ENCODE measurements at regions not wholly inside any gene's neighbourhood (a gene's known extent, or its start where the extent isn't known, plus 50 kb on each side); places are given as distances from the start of the nearest gene placed in this dataset.
"Not testable (repeated sequence)": the region's sequence is repeated elsewhere in the genome, so short reads cannot be mapped to it uniquely, and the experiment has no call there.

DNA sequence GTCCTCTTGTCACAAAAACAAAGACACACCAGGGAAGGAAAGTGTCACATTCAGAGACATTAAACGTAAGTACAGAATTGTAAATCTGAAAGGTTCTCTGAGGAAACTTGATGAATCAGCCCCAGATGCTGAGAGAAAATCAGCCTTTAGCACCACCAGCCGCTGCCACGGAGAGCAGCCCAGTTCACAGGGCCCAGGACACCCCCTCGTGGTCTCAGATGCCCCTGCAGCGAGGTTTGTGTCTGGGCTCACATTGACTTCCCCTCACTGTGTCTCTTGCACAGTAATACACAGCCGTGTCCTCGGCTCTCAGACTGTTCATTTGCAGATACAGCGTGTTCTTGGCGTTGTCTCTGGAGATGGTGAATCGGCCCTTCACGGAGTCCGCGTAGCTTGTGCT is 1283.8 kb downstream of the TMEM121 start:
- H2BK12ac ChIP-seq (ENCODE audit: low read length); H2AK5ac ChIP-seq (ENCODE audit: low read length); H3K23ac ChIP-seq (ENCODE audit: low read length); H3K27ac ChIP-seq (ENCODE audit: low read depth, low read length); H3K4me3 ChIP-seq (ENCODE audit: low read depth, low read length); H4K91ac ChIP-seq (ENCODE audit: low read depth, low read length); H3K79me1 ChIP-seq (ENCODE audit: low read length); H3K36me3 ChIP-seq (ENCODE audit: control insufficient read depth in 1 of 2, insufficient read depth in 2 of 2, low read length in 2 of 2); H4K12ac ChIP-seq (ENCODE audit: low read depth, low read length); H3K4ac ChIP-seq (ENCODE audit: low read depth, low read length); H2AFZ ChIP-seq (ENCODE audit: insufficient read depth, low read length, poor library complexity); H2BK5ac ChIP-seq (ENCODE audit: low read depth, low read length, poor library complexity); H4K8ac ChIP-seq (ENCODE audit: low read depth, low read length); H3K9ac ChIP-seq (ENCODE audit: low read length); H3K4me2 ChIP-seq (ENCODE audit: low read length); H2BK120ac ChIP-seq (ENCODE audit: insufficient read depth, low read length, poor library complexity); H3K79me2 ChIP-seq (ENCODE audit: control insufficient read depth, insufficient read depth, low read length, poor library complexity); H3K14ac ChIP-seq (ENCODE audit: low read length); H3K4me1 ChIP-seq (ENCODE audit: control insufficient read depth in 1 of 2, insufficient read depth in 2 of 2, low read length in 2 of 2); H3K27me3 ChIP-seq (ENCODE audit: insufficient read depth, low read length); H3K18ac ChIP-seq (ENCODE audit: low read length); DNase-seq: not testable (repeated sequence)
- no CpG with 5 or more reads among the region's 13 CpGs for WGBS (ENCODE audit: extremely low coverage, insufficient coverage, insufficient read length)
- peaks cover 35% of the 10 kb centered on the region for H3K9me3 ChIP-seq (ENCODE audit: insufficient read depth, low read depth, low read length)

DNA sequence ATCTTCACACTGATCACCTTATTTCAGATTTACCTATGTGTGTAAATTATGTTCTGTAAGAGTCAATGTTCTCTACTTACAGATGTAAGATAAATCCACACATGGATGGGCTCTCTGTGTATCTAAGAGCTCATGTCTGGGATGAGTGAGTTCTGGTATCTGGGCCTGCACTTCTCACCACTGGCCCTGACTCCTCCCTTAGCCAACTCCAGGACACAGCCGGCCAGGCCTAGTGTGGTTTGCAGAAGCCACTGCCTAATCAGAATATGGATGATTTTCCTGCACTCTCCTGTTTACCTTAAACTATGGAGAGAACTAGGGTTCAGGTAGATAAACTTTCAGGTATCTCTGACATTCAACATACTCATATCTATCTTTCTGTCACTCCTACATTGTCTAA is 1284.8 kb downstream of the TMEM121 start:
- H3K79me1 ChIP-seq (ENCODE audit: low read length): no peaks in the 10 kb centered on the region
- H3K4me3 ChIP-seq (ENCODE audit: low read depth, low read length): no peak overlapping the region
- H3K4me2 ChIP-seq (ENCODE audit: low read length): no peak overlapping the region
- H4K8ac ChIP-seq (ENCODE audit: low read depth, low read length): no peak overlapping the region
- no CpG with 5 or more reads among the region's 1 CpG for WGBS (ENCODE audit: extremely low coverage, insufficient coverage, insufficient read length)
- no peak overlapping the region for H3K9ac ChIP-seq (ENCODE audit: low read length)
- no peak overlapping the region for H3K23ac ChIP-seq (ENCODE audit: low read length)
- H4K91ac ChIP-seq (ENCODE audit: low read depth, low read length): no peak overlapping the region
- no peaks in the 10 kb centered on the region for H3K36me3 ChIP-seq (ENCODE audit: control insufficient read depth in 1 of 2, insufficient read depth in 2 of 2, low read length in 2 of 2)
- H3K9me3 ChIP-seq (ENCODE audit: insufficient read depth, low read depth, low read length): peaks cover 33% of the 10 kb centered on the region
- no peak overlapping the region for H3K4ac ChIP-seq (ENCODE audit: low read depth, low read length)
- no peak overlapping the region for H2AFZ ChIP-seq (ENCODE audit: insufficient read depth, low read length, poor library complexity)
- H3K14ac ChIP-seq (ENCODE audit: low read length): no peak overlapping the region
- no peaks in the 10 kb centered on the region for H3K4me1 ChIP-seq (ENCODE audit: control insufficient read depth in 1 of 2, insufficient read depth in 2 of 2, low read length in 2 of 2)
- DNase-seq: no peak
- H3K27ac ChIP-seq (ENCODE audit: low read depth, low read length): no peak overlapping the region
- no peak overlapping the region for H2BK120ac ChIP-seq (ENCODE audit: insufficient read depth, low read length, poor library complexity)
- H2BK5ac ChIP-seq (ENCODE audit: low read depth, low read length, poor library complexity): no peak overlapping the region
- no peak overlapping the region for H2AK5ac ChIP-seq (ENCODE audit: low read length)
- no peaks in the 10 kb centered on the region for H3K27me3 ChIP-seq (ENCODE audit: insufficient read depth, low read length)
- no peak overlapping the region for H3K18ac ChIP-seq (ENCODE audit: low read length)
- no peaks in the 10 kb centered on the region for H3K79me2 ChIP-seq (ENCODE audit: control insufficient read depth, insufficient read depth, low read length, poor library complexity)
- no peak overlapping the region for H2BK12ac ChIP-seq (ENCODE audit: low read length)
- H4K12ac ChIP-seq (ENCODE audit: low read depth, low read length): no peak overlapping the region

DNA sequence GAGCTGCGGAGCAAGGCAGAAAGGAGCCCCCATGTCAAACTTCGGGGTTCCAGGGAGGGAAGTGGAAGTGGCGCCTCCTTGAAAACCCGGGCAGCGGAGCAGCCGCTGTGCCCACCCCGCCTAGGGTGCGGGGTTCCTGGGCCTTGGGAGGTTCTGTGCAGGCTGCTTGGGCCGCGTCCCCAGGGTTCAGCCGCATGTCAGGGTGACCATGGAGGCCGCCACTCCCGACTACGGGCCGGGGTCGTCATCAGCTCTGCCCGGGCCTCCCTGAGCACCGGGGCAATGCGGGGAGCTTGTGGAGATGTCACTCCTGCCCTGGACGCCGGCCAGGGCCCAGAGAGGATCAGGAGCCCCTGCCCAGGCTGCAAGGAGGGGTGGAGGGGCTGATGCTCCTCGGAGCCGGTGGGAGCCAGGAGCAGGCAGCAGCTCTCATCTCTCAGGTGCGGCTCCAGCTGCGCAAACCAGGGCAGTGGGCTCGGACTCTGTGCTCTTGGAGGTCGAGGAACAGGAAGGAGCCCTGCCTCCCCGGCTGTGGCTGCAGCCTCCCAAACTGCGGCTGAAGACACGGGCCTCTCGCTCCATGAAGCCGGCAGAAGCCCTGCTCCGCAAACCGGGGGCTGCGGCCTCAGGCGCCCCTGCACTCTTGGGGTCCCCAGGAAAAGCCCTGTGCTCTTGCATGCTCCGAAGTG is 1286.5 kb downstream of the TMEM121 start:
- no peak overlapping the region for H3K23ac ChIP-seq (ENCODE audit: low read length)

DNA sequence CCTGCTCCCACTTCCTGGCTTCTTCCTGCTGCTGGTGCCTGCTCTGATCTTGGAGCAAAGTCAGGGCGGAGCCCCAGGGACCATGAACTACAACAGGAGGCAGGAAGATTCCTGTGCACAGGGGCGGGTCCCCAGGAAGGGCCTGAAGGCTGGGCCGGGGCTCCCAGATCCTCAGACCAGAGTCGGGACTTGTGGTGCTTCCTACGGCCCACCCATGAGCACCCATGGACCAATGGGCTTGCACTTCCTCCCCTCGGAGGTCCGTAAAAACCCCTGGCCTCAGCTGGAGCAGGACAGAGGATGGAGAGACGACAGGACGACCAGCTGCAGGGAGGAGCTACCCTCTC is 1287.1 kb downstream of the TMEM121 start:
- Histone ChIP-seq H3K9me3 (ENCODE audit: insufficient read depth, low read depth, low read length) (peaks cover 27% of the 10 kb centered on the region), H3K9ac (ENCODE audit: low read length) (no peak overlapping the region), H4K12ac (ENCODE audit: low read depth, low read length) (no peak overlapping the region), H3K4ac (ENCODE audit: low read depth, low read length) (no peak overlapping the region), H3K79me1 (ENCODE audit: low read length) (no peaks in the 10 kb centered on the region), H3K4me3 (ENCODE audit: low read depth, low read length) (no peak overlapping the region), H3K36me3 (ENCODE audit: control insufficient read depth in 1 of 2, insufficient read depth in 2 of 2, low read length in 2 of 2) (no peaks in the 10 kb centered on the region), H2BK120ac (ENCODE audit: insufficient read depth, low read length, poor library complexity) (no peak overlapping the region), H2BK12ac (ENCODE audit: low read length) (no peak overlapping the region), H3K27me3 (ENCODE audit: insufficient read depth, low read length) (no peaks in the 10 kb centered on the region), H4K8ac (ENCODE audit: low read depth, low read length) (no peak overlapping the region), H3K27ac (ENCODE audit: low read depth, low read length) (no peak overlapping the region), H3K79me2 (ENCODE audit: control insufficient read depth, insufficient read depth, low read length, poor library complexity) (no peaks in the 10 kb centered on the region), H2BK5ac (ENCODE audit: low read depth, low read length, poor library complexity) (no peak overlapping the region), H3K4me1 (ENCODE audit: control insufficient read depth in 1 of 2, insufficient read depth in 2 of 2, low read length in 2 of 2) (no peaks in the 10 kb centered on the region), H3K14ac (ENCODE audit: low read length) (no peak overlapping the region), H3K23ac (ENCODE audit: low read length) (no peak overlapping the region), H3K18ac (ENCODE audit: low read length) (no peak overlapping the region), H2AK5ac (ENCODE audit: low read length) (no peak overlapping the region), H3K4me2 (ENCODE audit: low read length) (no peak overlapping the region), H2AFZ (ENCODE audit: insufficient read depth, low read length, poor library complexity) (no peak overlapping the region), H4K91ac (ENCODE audit: low read depth, low read length) (no peak overlapping the region)
- DNase-seq: no peak
- WGBS (ENCODE audit: extremely low coverage, insufficient coverage, insufficient read length): no CpG with 5 or more reads among the region's 9 CpGs

More for the DNA sequence above, 1286.5 kb downstream of the TMEM121 start:
- Histone ChIP-seq H3K9ac (ENCODE audit: low read length) (no peak overlapping the region), H3K18ac (ENCODE audit: low read length) (no peak overlapping the region), H2AK5ac (ENCODE audit: low read length) (no peak overlapping the region), H3K27ac (ENCODE audit: low read depth, low read length) (no peak overlapping the region), H3K79me1 (ENCODE audit: low read length) (no peaks in the 10 kb centered on the region), H3K27me3 (ENCODE audit: insufficient read depth, low read length) (no peaks in the 10 kb centered on the region), H3K4ac (ENCODE audit: low read depth, low read length) (no peak overlapping the region), H4K12ac (ENCODE audit: low read depth, low read length) (no peak overlapping the region), H3K79me2 (ENCODE audit: control insufficient read depth, insufficient read depth, low read length, poor library complexity) (no peaks in the 10 kb centered on the region), H3K4me3 (ENCODE audit: low read depth, low read length) (peak overlapping the region; percentile 31), H2AFZ (ENCODE audit: insufficient read depth, low read length, poor library complexity) (no peak overlapping the region), H4K91ac (ENCODE audit: low read depth, low read length) (no peak overlapping the region), H3K14ac (ENCODE audit: low read length) (no peak overlapping the region), H2BK12ac (ENCODE audit: low read length) (no peak overlapping the region), H3K4me2 (ENCODE audit: low read length) (no peak overlapping the region), H3K36me3 (ENCODE audit: control insufficient read depth in 1 of 2, insufficient read depth in 2 of 2, low read length in 2 of 2) (no peaks in the 10 kb centered on the region), H3K9me3 (ENCODE audit: insufficient read depth, low read depth, low read length) (peaks cover 27% of the 10 kb centered on the region), H4K8ac (ENCODE audit: low read depth, low read length) (no peak overlapping the region), H3K4me1 (ENCODE audit: control insufficient read depth in 1 of 2, insufficient read depth in 2 of 2, low read length in 2 of 2) (no peaks in the 10 kb centered on the region), H2BK120ac (ENCODE audit: insufficient read depth, low read length, poor library complexity) (no peak overlapping the region), H2BK5ac (ENCODE audit: low read depth, low read length, poor library complexity) (no peak overlapping the region)
- no peak for DNase-seq
- WGBS (ENCODE audit: extremely low coverage, insufficient coverage, insufficient read length): no CpG with 5 or more reads among the region's 37 CpGs
